ENCODE measurements at regions not wholly inside any gene's neighbourhood (a gene's known extent, or its start where the extent isn't known, plus 50 kb on each side); places are given as distances from the start of the nearest gene placed in this dataset.

DNA sequence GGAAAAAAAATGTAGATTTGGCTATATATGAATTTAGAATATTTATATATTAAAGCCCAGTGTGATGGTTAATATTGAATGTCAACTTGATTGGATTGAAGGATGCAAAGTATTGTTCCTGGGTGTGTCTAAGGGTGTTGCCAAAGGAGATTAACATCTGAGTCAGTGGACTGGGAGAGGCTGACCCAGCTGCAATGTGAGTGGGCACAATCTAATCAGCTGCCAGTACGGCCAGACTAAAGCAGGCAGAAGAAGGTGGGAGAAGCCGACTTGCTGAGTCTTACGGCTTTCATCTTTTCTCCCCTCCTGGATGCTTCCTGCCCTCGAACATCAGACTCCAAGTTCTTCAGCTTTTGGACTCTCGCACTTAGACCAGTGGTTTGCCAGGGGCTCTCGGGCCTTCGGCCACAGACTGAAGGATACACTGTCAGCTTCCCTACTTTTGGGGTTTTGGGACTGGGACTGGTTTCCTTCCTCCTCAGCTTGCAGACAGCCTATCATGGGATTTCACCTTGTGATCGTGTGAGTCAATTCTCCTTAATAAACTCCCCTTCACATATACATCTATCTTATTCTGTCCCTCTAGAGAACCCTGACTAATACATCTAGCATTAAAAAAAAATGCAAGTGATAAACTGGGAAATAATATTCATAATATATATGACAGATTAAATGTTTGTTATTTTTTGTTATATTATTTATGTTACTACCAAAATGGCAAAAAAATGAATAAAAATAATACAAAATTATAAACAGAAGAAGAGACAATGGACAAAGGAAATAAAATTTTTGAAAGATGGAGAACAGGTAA lies 122.4 kb downstream of the DLEU7 start:
- no peak for TF ChIP-seq POLR2AphosphoS5 (IDR thresholded peaks at IDR 0.05)
- TF ChIP-seq POLR2A (IDR thresholded peaks at IDR 0.05), result no peak
